Stomach (tissue), 8 donors: ENCODE measurements at regions not wholly inside any gene's neighbourhood (a gene's known extent, or its start where the extent isn't known, plus 50 kb on each side); places are given as distances from the start of the nearest gene placed in this dataset.

Source experiments
- DNase-seq, 2 donors: peaks; one replicate each; pipeline versions ENCODE4 v3.0.0 to v3.0.0-alpha.2; 2013 to 2019
- H3K27ac ChIP-seq, 5 donors: fragments of 200-600 bp in 4 of 5; sonication (generic) in 4 of 5; one replicate each; pipeline ENCODE4 v1.5.1; 2013 to 2019; ENCODE audit warnings: mild to moderate bottlenecking in 1 of 5, moderate library complexity in 1 of 5
- H3K27me3 ChIP-seq, 3 donors: fragments of 200-600 bp; sonication (generic); one replicate each; pipeline ENCODE4 v1.5.1; 2017 to 2019; ENCODE audit warnings: mixed run types in 1 of 3
- H3K36me3 ChIP-seq, 4 donors: fragments of 200-600 bp; sonication (generic); 1 replicate in 3 of 4; 2 replicates in 1 of 4; pipeline ENCODE4 v1.5.1; 2016 to 2019
- H3K4me1 ChIP-seq, 4 donors: fragments of 200-600 bp; sonication (generic); one replicate each; pipeline ENCODE4 v1.5.1; 2016 to 2019
- H3K4me3 ChIP-seq, 4 donors: fragments of 200-600 bp; sonication (generic) in 3 of 4; one replicate each; pipeline ENCODE4 v1.5.1; 2016 to 2019; ENCODE audit warnings: mild to moderate bottlenecking in 1 of 4
- H3K9me3 ChIP-seq, 4 donors: fragments of 200-600 bp; sonication (generic); one replicate each; pipeline ENCODE4 v1.5.1; 2016 to 2019
- EP300 ChIP-seq: sonication (generic); formaldehyde crosslinking; IDR thresholded peaks from one replicate; pipeline ENCODE4 v1.6.1; 2017; ENCODE audit warnings: antibody characterized with exemption
- POLR2A ChIP-seq, 4 donors: fragments of 450-650 bp; IDR thresholded peaks; one replicate each; pipeline ENCODE4 v1.6.1; 2016; ENCODE audit warnings: antibody characterized with exemption in 4 of 4, control low read depth in 2 of 4, mild to moderate bottlenecking in 1 of 4, moderate library complexity in 1 of 4
- POLR2AphosphoS5 ChIP-seq, 3 donors: sonication (generic); formaldehyde crosslinking; IDR thresholded peaks; one replicate each; pipeline ENCODE4 v1.6.1; 2016; ENCODE audit warnings: antibody characterized with exemption in 3 of 3
- WGBS, 5 donors: extraction: QIAGEN DNeasy Blood & Tissue Kit in 3 of 5; methylation state at CpG; one replicate each; pipeline versions ENCODE4 v1.1.5 to v1.1.7; 2013 to 2018; 5-methylcytosine and 5-hydroxymethylcytosine counted together
- intact Hi-C: fragments of 100-400 bp; cut with DNase I; formaldehyde crosslinking; loops from one replicate; pipeline ENCODE4 v1.15.1; 2023; ENCODE audit warnings: low total_unique reads
- TF ChIP-seq, protein P1 (sequence below), 7 experiments: fragments of 450-650 bp in 4 of 7; fragments of 200-600 bp in 3 of 7; sonication (generic) in 3 of 7; IDR thresholded peaks; one replicate each; pipeline ENCODE4 v1.5.1; 2016 to 2019; ENCODE audit warnings: antibody characterized with exemption in 7 of 7, control low read depth in 2 of 7, mild to moderate bottlenecking in 1 of 7
- donor health status: healthy with polysubstance abuse.
- donor health status: Bipolar disorder and iron deficiency.
- donor health status: healthy.

DNA sequence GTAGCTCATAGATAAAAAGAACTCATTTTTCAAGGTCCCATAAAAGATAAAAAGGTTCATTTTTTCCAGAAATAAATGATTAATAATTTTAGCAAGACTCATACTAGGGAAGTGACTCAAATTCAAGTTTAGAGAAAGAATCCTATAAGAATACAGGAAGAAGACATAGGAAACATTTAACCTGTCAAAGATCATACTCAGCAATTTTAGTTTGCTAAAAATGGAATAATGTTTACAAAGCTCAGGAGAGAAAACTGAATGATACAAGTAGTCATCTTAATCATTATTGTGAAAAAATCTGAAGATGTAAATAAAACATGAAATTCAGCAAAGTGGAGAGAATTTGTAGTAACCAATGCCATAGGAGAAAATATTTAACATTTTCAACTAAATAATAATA is 926.6 kb downstream of the TBC1D32 start:
- TF ChIP-seq POLR2AphosphoS5 (IDR thresholded peaks at IDR 0.05) (no peak), POLR2A (IDR thresholded peaks at IDR 0.05) (no peak), EP300 (no peak)
- TF ChIP-seq, protein P1, sequence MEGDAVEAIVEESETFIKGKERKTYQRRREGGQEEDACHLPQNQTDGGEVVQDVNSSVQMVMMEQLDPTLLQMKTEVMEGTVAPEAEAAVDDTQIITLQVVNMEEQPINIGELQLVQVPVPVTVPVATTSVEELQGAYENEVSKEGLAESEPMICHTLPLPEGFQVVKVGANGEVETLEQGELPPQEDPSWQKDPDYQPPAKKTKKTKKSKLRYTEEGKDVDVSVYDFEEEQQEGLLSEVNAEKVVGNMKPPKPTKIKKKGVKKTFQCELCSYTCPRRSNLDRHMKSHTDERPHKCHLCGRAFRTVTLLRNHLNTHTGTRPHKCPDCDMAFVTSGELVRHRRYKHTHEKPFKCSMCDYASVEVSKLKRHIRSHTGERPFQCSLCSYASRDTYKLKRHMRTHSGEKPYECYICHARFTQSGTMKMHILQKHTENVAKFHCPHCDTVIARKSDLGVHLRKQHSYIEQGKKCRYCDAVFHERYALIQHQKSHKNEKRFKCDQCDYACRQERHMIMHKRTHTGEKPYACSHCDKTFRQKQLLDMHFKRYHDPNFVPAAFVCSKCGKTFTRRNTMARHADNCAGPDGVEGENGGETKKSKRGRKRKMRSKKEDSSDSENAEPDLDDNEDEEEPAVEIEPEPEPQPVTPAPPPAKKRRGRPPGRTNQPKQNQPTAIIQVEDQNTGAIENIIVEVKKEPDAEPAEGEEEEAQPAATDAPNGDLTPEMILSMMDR (IDR thresholded peaks at IDR 0.05), result no peak
- DNase-seq, result no peak
- intact Hi-C loops, result no loop called here
- Histone ChIP-seq H3K4me3 (no peak overlapping the region), H3K27ac (no peak overlapping the region), H3K36me3 (no peaks in the 10 kb centered on the region), H3K4me1 (no peaks in the 10 kb centered on the region), H3K27me3 (no peaks in the 10 kb centered on the region), H3K9me3 (no peaks in the 10 kb centered on the region)

DNA sequence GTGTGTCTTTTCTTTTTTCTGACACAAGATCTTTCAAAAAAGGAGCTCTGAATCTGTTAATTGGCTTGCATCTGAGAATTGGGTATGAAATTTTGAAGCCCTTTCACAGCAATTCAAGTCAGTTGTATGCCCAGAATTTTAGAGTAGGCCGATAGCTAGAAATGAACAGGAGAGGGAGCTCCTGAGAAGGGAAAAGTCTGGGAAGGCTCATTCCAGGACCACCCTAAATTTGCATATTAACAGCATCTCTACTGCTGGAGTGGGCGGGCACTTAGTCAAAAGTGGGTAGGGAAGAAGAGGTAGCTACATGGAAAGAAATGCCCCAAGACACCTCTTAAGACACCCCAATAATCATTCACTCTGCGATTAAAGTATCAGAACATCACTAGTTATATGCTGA is 928.3 kb downstream of the TBC1D32 start:
- Histone ChIP-seq H3K4me1 (no peaks in the 10 kb centered on the region), H3K27ac (no peak overlapping the region), H3K4me3 (no peak overlapping the region), H3K36me3 (no peaks in the 10 kb centered on the region), H3K9me3 (no peaks in the 10 kb centered on the region), H3K27me3 (no peaks in the 10 kb centered on the region)
- intact Hi-C loops, result no loop called here
- no peak for DNase-seq
- no peak for TF ChIP-seq POLR2A (IDR thresholded peaks at IDR 0.05)
- TF ChIP-seq, protein P1 (IDR thresholded peaks at IDR 0.05), result no peak
- TF ChIP-seq POLR2AphosphoS5 (IDR thresholded peaks at IDR 0.05), result no peak
- no peak for TF ChIP-seq EP300
- WGBS, 5 donors, result 53 to 76% (median 70%) methylated on average over 3 of the region's 3 CpGs

DNA sequence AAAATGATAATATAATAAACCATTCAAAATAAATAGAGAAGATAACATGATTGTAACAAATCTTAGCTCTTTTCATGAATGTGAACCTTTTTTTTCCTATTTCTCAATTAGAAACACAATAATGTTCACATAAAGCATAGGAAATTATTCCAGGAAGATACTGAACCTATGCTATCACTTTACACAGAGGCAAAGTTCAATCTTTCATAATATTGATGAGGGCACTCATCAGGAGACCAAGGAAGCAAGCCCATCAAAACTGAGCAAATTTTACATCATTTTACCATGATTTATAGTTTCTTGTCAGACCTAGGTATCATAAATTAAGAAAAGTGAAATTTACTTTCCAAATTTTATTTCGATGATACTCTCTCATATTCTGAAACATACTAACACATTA is 938.5 kb downstream of the TBC1D32 start:
- WGBS, 5 donors, result 84 to 87% (median 85%) methylated on average over 1 of the region's 1 CpG

DNA sequence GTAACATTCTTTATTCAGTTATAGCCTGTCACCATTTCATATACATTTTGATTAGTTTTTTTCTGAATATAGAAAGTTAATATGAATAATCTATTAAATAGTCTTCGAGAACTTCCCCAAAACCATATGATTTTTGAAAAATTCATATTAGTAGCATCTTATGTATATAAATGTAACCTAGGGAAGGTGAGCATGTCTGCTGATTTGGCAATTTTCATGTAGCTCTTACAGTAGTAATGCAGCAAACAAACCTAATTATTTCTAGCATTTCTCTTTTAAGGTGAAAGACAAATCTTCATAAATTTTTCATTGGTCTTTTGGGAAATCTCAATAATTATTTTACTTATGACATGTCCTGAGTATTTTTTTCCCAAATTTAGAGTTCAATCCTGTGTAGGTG is 939.0 kb downstream of the TBC1D32 start:
- intact Hi-C loops, result no loop called here
- no peak overlapping the region for H3K4me3 ChIP-seq
- WGBS, 5 donors, result 75 to 85% (median 78%) methylated on average over 1 of the region's 1 CpG
- no peak overlapping the region for H3K27ac ChIP-seq
- no peaks in the 10 kb centered on the region for H3K4me1 ChIP-seq
- DNase-seq, result no peak
- TF ChIP-seq EP300, result no peak
- TF ChIP-seq, protein P1 (IDR thresholded peaks at IDR 0.05), result no peak
- TF ChIP-seq POLR2A (IDR thresholded peaks at IDR 0.05), result no peak
- TF ChIP-seq POLR2AphosphoS5 (IDR thresholded peaks at IDR 0.05), result no peak
- no peaks in the 10 kb centered on the region for H3K27me3 ChIP-seq
- no peaks in the 10 kb centered on the region for H3K36me3 ChIP-seq
- no peaks in the 10 kb centered on the region for H3K9me3 ChIP-seq

More for the DNA sequence above, 938.5 kb downstream of the TBC1D32 start:
- DNase-seq, result no peak
- H3K4me3 ChIP-seq, result no peak overlapping the region
- no peak for TF ChIP-seq EP300
- TF ChIP-seq POLR2AphosphoS5 (IDR thresholded peaks at IDR 0.05), result no peak
- no peak for TF ChIP-seq POLR2A (IDR thresholded peaks at IDR 0.05)
- TF ChIP-seq, protein P1 (IDR thresholded peaks at IDR 0.05), result no peak
- H3K36me3 ChIP-seq, result no peaks in the 10 kb centered on the region
- no peaks in the 10 kb centered on the region for H3K9me3 ChIP-seq
- no peaks in the 10 kb centered on the region for H3K4me1 ChIP-seq
- H3K27ac ChIP-seq, result no peak overlapping the region
- intact Hi-C loops, result no loop called here
- H3K27me3 ChIP-seq, result no peaks in the 10 kb centered on the region
